Endothelial cell of umbilical vein (primary cell): ENCODE measurements at regions not wholly inside any gene's neighbourhood (a gene's known extent, or its start where the extent isn't known, plus 50 kb on each side); places are given as distances from the start of the nearest gene placed in this dataset.

Source experiments
- CTCF ChIP-seq, 2 donors: IDR thresholded peaks; 1 replicate in 1 of 2; 2 replicates in 1 of 2; pipeline ENCODE4 v1.5.1; 2011; ENCODE audit warnings: low read length in 2 of 2, mild to moderate bottlenecking in 2 of 2, moderate library complexity in 2 of 2, control low read depth in 1 of 2, inconsistent platforms in 1 of 2, low read depth in 1 of 2; ENCODE audit not compliant: insufficient read depth in 1 of 2; ENCODE audit errors: extremely low read depth in 1 of 2
- POLR2A ChIP-seq: IDR thresholded peaks from 2 replicates; pipeline ENCODE4 v1.6.1; 2012; ENCODE audit warnings: low read depth, mild to moderate bottlenecking, control low read depth, low read length
- POLR2AphosphoS5 ChIP-seq: IDR thresholded peaks from 2 replicates; pipeline ENCODE4 v1.6.1; 2012; ENCODE audit warnings: low read depth, mild to moderate bottlenecking, control low read depth, low read length, moderate library complexity; ENCODE audit not compliant: insufficient read depth

- TF ChIP-seq CTCF (IDR thresholded peaks at IDR 0.05; ENCODE audit: extremely low read depth in 1 of 2, insufficient read depth in 1 of 2, low read depth in 1 of 2, low read length in 2 of 2) (no peak), POLR2A (no peak), POLR2AphosphoS5 (no peak)
These were observed 167.8 kb downstream of the PAX1 start for GRCh38 chr20:21873291-21873690.
